Skeletal muscle cell (primary cell): ENCODE measurements at regions not wholly inside any gene's neighbourhood (a gene's known extent, or its start where the extent isn't known, plus 50 kb on each side); places are given as distances from the start of the nearest gene placed in this dataset.

Experiments
- DNase-seq: peaks from one replicate; pipeline ENCODE4 v3.0.0-alpha.2; 2010; ENCODE audit warnings: low read depth
- H3K4me3 ChIP-seq: 2 replicates; pipeline ENCODE4 v1.5.1; 2011; ENCODE audit warnings: low read depth, mild to moderate bottlenecking, control low read depth, low read length, moderate library complexity

GRCh38 chr1:219778793-219779369, 149.5 kb downstream of the SLC30A10 start:
- no peak for DNase-seq
- H3K4me3 ChIP-seq: no peak overlapping the region

GRCh38 chr1:219778110-219778509, 150.2 kb downstream of the SLC30A10 start:
- no peak overlapping the region for H3K4me3 ChIP-seq
- no peak for DNase-seq

- no peak for DNase-seq
- H3K4me3 ChIP-seq: no peak overlapping the region
Measured at GRCh38 chr1:219774386-219774785, 154.0 kb downstream of the SLC30A10 start.

- no peak for DNase-seq
- no peak overlapping the region for H3K4me3 ChIP-seq
Measured at GRCh38 chr1:219773775-219774174, 154.6 kb downstream of the SLC30A10 start.

GRCh38 chr1:219773110-219773509, 155.2 kb downstream of the SLC30A10 start:
- no peak overlapping the region for H3K4me3 ChIP-seq
- no peak for DNase-seq

- H3K4me3 ChIP-seq: no peak overlapping the region
- no peak for DNase-seq
Measured at GRCh38 chr1:219772265-219773036, 155.9 kb downstream of the SLC30A10 start.

- no peak overlapping the region for H3K4me3 ChIP-seq
- DNase-seq: peak; percentile 97
Measured at GRCh38 chr1:219771080-219771479, 157.3 kb downstream of the SLC30A10 start.

GRCh38 chr1:219763321-219763720, 150.4 kb upstream of the ZC3H11B start:
- DNase-seq: no peak
- no peak overlapping the region for H3K4me3 ChIP-seq

- H3K4me3 ChIP-seq: no peak overlapping the region
- DNase-seq: no peak
Measured at GRCh38 chr1:219761208-219761860, 148.4 kb upstream of the ZC3H11B start.

- H3K4me3 ChIP-seq: no peak overlapping the region
- no peak for DNase-seq
Measured at GRCh38 chr1:219759095-219759494, 146.2 kb upstream of the ZC3H11B start.

- no peak overlapping the region for H3K4me3 ChIP-seq
- no peak for DNase-seq
Measured at GRCh38 chr1:219757890-219758289, 145.0 kb upstream of the ZC3H11B start.

GRCh38 chr1:219755234-219755633, 142.3 kb upstream of the ZC3H11B start:
- no peak for DNase-seq
- H3K4me3 ChIP-seq: no peak overlapping the region

GRCh38 chr1:219754767-219755166, 141.9 kb upstream of the ZC3H11B start:
- no peak for DNase-seq
- no peak overlapping the region for H3K4me3 ChIP-seq

GRCh38 chr1:219753914-219754313, 141.0 kb upstream of the ZC3H11B start:
- H3K4me3 ChIP-seq: no peak overlapping the region
- DNase-seq: no peak

GRCh38 chr1:219752645-219753044, 139.7 kb upstream of the ZC3H11B start:
- DNase-seq: no peak
- H3K4me3 ChIP-seq: no peak overlapping the region

- no peak overlapping the region for H3K4me3 ChIP-seq
- no peak for DNase-seq
Measured at GRCh38 chr1:219751870-219752507, 139.1 kb upstream of the ZC3H11B start.

- no peak for DNase-seq
Measured at GRCh38 chr1:219749370-219749769, 136.5 kb upstream of the ZC3H11B start.

GRCh38 chr1:219746141-219746540, 133.2 kb upstream of the ZC3H11B start:
- DNase-seq: no peak
- no peak overlapping the region for H3K4me3 ChIP-seq

More at GRCh38 chr1:219749370-219749769, 136.5 kb upstream of the ZC3H11B start:
- H3K4me3 ChIP-seq: no peak overlapping the region

- DNase-seq: no peak
Measured at GRCh38 chr1:219744652-219745469, 132.0 kb upstream of the ZC3H11B start.

More at GRCh38 chr1:219744652-219745469, 132.0 kb upstream of the ZC3H11B start:
- no peak overlapping the region for H3K4me3 ChIP-seq
